ENCODE measurements at regions not wholly inside any gene's neighbourhood (a gene's known extent, or its start where the extent isn't known, plus 50 kb on each side); places are given as distances from the start of the nearest gene placed in this dataset.
"Not testable (repeated sequence)": the region's sequence is repeated elsewhere in the genome, so short reads cannot be mapped to it uniquely, and the experiment has no call there.

- TF ChIP-seq CTCF (conservative IDR thresholded peaks at IDR 0.05); ZFX (IDR thresholded peaks at IDR 0.05): not testable (repeated sequence)
These were observed 66.7 kb upstream of the TUBA3E start for GRCh38 chr2:130264901-130265320.
